Liver (tissue), 8 donors: ENCODE measurements at regions not wholly inside any gene's neighbourhood (a gene's known extent, or its start where the extent isn't known, plus 50 kb on each side); places are given as distances from the start of the nearest gene placed in this dataset.

Experiments
- DNase-seq: peaks from one replicate; pipeline ENCODE4 v3.0.0-alpha.2; 2017; ENCODE audit warnings: low spot score
- H3K27ac ChIP-seq, 2 donors: one replicate each; pipeline ENCODE4 v1.7.0; 2013; ENCODE audit warnings: inconsistent platforms in 2 of 2, low read length in 2 of 2, control low read depth in 1 of 2, low read depth in 1 of 2, mild to moderate bottlenecking in 1 of 2
- H3K27me3 ChIP-seq, 4 donors: one replicate each; pipeline versions ENCODE4 v1.6.1 to v1.7.0; 2013; ENCODE audit warnings: low read length in 3 of 4, inconsistent platforms in 1 of 4, mild to moderate bottlenecking in 1 of 4, moderate library complexity in 1 of 4; ENCODE audit not compliant: control insufficient read depth in 4 of 4, insufficient read depth in 4 of 4
- H3K36me3 ChIP-seq, 4 donors: one replicate each; pipeline versions ENCODE4 v1.6.1 to v1.7.0; 2013; ENCODE audit warnings: low read length in 3 of 4, mild to moderate bottlenecking in 3 of 4, low read depth in 1 of 4, moderate library complexity in 1 of 4; ENCODE audit not compliant: control insufficient read depth in 4 of 4, insufficient read depth in 3 of 4
- H3K4me1 ChIP-seq, 4 donors: one replicate each; pipeline versions ENCODE4 v1.6.1 to v1.7.0; 2013; ENCODE audit warnings: low read length in 3 of 4, mild to moderate bottlenecking in 3 of 4, moderate library complexity in 1 of 4; ENCODE audit not compliant: control insufficient read depth in 4 of 4, insufficient read depth in 4 of 4
- H3K4me3 ChIP-seq, 3 donors: one replicate each; pipeline versions ENCODE4 v1.6.1 to v1.7.0; 2013; ENCODE audit warnings: low read length in 3 of 3, control low read depth in 1 of 3, low read depth in 1 of 3, mild to moderate bottlenecking in 1 of 3
- H3K9ac ChIP-seq, 2 donors: one replicate each; pipeline ENCODE4 v1.7.0; 2013; ENCODE audit warnings: low read length in 2 of 2, mild to moderate bottlenecking in 2 of 2, moderate library complexity in 2 of 2, control low read depth in 1 of 2, low read depth in 1 of 2
- H3K9me3 ChIP-seq, 4 donors: one replicate each; pipeline versions ENCODE4 v1.6.1 to v1.7.0; 2013; ENCODE audit warnings: low read length in 3 of 4; ENCODE audit not compliant: control insufficient read depth in 4 of 4
- EGR1 ChIP-seq, 2 donors: IDR thresholded peaks; 2 replicates each; pipeline ENCODE4 v1.6.1; 2016 to 2018; ENCODE audit warnings: antibody characterized with exemption in 2 of 2, low read depth in 2 of 2
- FOXA1 ChIP-seq: IDR thresholded peaks from 2 replicates; pipeline ENCODE4 v1.6.1; 2016; ENCODE audit warnings: antibody characterized with exemption
- FOXA2 ChIP-seq: IDR thresholded peaks from 2 replicates; pipeline ENCODE4 v1.6.1; 2016; ENCODE audit warnings: antibody characterized with exemption
- GABPA ChIP-seq, 2 donors: IDR thresholded peaks in 1 of 2; conservative IDR thresholded peaks in 1 of 2; 2 replicates each; pipeline ENCODE4 v1.6.1; 2016; ENCODE audit warnings: antibody characterized with exemption in 2 of 2, mild to moderate bottlenecking in 1 of 2, moderate library complexity in 1 of 2
- HNF4A ChIP-seq, 2 donors: conservative IDR thresholded peaks; 2 replicates each; pipeline ENCODE4 v1.6.1; 2016; ENCODE audit warnings: antibody characterized with exemption in 2 of 2, mild to moderate bottlenecking in 2 of 2
- HNF4G ChIP-seq: IDR thresholded peaks from 2 replicates; pipeline ENCODE4 v1.6.1; 2016; ENCODE audit warnings: antibody characterized with exemption
- JUND ChIP-seq, 2 donors: IDR thresholded peaks; 2 replicates each; pipeline ENCODE4 v1.6.1; 2016; ENCODE audit warnings: antibody characterized with exemption in 2 of 2
- MAX ChIP-seq: IDR thresholded peaks from 2 replicates; pipeline ENCODE4 v1.6.1; 2016; ENCODE audit warnings: antibody characterized with exemption
- NR2F2 ChIP-seq: IDR thresholded peaks from 2 replicates; pipeline ENCODE4 v1.6.1; 2016; ENCODE audit warnings: antibody characterized with exemption
- RAD21 ChIP-seq, 2 donors: IDR thresholded peaks; 2 replicates each; pipeline ENCODE4 v1.6.1; 2016; ENCODE audit warnings: antibody characterized with exemption in 2 of 2, mild to moderate bottlenecking in 2 of 2
- RXRA ChIP-seq, 2 donors: IDR thresholded peaks; 2 replicates each; pipeline ENCODE4 v1.6.1; 2017 to 2018; ENCODE audit warnings: antibody characterized with exemption in 2 of 2, mild to moderate bottlenecking in 1 of 2
- SP1 ChIP-seq: IDR thresholded peaks from 2 replicates; pipeline ENCODE4 v1.6.1; 2018; ENCODE audit warnings: antibody characterized with exemption, mild to moderate bottlenecking
- TAF1 ChIP-seq: conservative IDR thresholded peaks from 2 replicates; pipeline ENCODE4 v1.6.1; 2016; ENCODE audit warnings: antibody characterized with exemption, mild to moderate bottlenecking
- YY1 ChIP-seq: IDR thresholded peaks from 2 replicates; pipeline ENCODE4 v1.6.1; 2016; ENCODE audit warnings: antibody characterized with exemption, mild to moderate bottlenecking
- WGBS: extraction: QIAGEN DNeasy Blood & Tissue Kit; methylation state at CpG from one replicate; pipeline ENCODE4 v1.1.7; 2013; 5-methylcytosine and 5-hydroxymethylcytosine counted together
- TF ChIP-seq, protein P1 (sequence below): IDR thresholded peaks from 2 replicates; pipeline ENCODE4 v1.6.1; 2016; ENCODE audit warnings: antibody characterized with exemption, mild to moderate bottlenecking
- TF ChIP-seq, protein P2 (sequence below): fragments of 150-350 bp; IDR thresholded peaks from 2 replicates; pipeline ENCODE4 v1.5.1; 2017; ENCODE audit warnings: improper control_type of control experiment, low read depth, low read length; ENCODE audit not compliant: missing input control
- TF ChIP-seq, protein P3 (sequence below): IDR thresholded peaks from 2 replicates; pipeline ENCODE4 v1.6.1; 2016; ENCODE audit warnings: antibody characterized with exemption
- TF ChIP-seq, protein P4 (sequence below): IDR thresholded peaks from 2 replicates; pipeline ENCODE4 v1.6.1; 2016; ENCODE audit warnings: antibody characterized with exemption
- donor health status: healthy.
- donor health status: healthy.
- donor health status: healthy.
- donor health status: healthy.
- donor health status: healthy.

DNA sequence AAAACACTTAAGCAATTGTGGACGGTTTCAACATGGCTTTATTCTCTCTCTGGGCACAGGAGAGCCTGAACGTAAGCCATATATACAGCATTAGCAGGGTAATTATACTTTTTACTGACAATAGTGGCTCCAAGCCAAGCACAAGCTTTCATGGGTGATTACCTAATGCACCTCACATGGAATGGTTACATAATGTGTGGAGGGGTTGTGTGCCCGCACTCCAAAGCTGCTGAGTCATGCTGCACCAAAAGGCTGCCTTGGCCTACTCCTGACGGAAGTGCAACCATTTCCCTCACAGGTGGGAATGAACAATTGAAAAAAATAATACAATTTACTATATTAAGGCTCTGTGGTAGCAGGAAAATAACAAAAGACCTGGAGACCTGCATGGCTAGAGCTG, 86.5 kb upstream of the ATP10B start (continued):
- TF ChIP-seq, protein P1, sequence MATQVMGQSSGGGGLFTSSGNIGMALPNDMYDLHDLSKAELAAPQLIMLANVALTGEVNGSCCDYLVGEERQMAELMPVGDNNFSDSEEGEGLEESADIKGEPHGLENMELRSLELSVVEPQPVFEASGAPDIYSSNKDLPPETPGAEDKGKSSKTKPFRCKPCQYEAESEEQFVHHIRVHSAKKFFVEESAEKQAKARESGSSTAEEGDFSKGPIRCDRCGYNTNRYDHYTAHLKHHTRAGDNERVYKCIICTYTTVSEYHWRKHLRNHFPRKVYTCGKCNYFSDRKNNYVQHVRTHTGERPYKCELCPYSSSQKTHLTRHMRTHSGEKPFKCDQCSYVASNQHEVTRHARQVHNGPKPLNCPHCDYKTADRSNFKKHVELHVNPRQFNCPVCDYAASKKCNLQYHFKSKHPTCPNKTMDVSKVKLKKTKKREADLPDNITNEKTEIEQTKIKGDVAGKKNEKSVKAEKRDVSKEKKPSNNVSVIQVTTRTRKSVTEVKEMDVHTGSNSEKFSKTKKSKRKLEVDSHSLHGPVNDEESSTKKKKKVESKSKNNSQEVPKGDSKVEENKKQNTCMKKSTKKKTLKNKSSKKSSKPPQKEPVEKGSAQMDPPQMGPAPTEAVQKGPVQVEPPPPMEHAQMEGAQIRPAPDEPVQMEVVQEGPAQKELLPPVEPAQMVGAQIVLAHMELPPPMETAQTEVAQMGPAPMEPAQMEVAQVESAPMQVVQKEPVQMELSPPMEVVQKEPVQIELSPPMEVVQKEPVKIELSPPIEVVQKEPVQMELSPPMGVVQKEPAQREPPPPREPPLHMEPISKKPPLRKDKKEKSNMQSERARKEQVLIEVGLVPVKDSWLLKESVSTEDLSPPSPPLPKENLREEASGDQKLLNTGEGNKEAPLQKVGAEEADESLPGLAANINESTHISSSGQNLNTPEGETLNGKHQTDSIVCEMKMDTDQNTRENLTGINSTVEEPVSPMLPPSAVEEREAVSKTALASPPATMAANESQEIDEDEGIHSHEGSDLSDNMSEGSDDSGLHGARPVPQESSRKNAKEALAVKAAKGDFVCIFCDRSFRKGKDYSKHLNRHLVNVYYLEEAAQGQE = no peak
- TF ChIP-seq RAD21 (IDR thresholded peaks at IDR 0.05) = no peak

DNA sequence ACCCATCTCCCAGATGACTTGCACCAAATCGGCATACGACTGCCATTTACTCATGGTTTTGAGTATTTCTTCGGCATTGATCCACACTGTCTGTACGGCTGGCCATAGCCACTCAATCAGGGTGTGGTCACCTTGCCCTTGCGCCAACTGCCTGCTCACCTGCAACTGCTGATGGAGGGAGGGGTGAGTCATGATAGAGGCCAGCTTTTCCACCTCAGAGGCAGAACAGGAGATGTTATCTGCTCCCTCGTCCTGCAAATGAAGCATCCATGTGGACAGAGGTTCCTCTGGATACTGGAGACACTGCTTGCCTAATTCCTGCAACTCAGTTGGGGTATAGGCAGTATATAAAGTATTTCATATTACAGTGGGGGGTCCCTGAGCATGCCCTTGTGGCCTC, 85.6 kb upstream of the ATP10B start:
- no peak overlapping the region for H3K27ac ChIP-seq
- H3K4me1 ChIP-seq = no peaks in the 10 kb centered on the region
- no peak overlapping the region for H3K4me3 ChIP-seq
- TF ChIP-seq, protein P2, sequence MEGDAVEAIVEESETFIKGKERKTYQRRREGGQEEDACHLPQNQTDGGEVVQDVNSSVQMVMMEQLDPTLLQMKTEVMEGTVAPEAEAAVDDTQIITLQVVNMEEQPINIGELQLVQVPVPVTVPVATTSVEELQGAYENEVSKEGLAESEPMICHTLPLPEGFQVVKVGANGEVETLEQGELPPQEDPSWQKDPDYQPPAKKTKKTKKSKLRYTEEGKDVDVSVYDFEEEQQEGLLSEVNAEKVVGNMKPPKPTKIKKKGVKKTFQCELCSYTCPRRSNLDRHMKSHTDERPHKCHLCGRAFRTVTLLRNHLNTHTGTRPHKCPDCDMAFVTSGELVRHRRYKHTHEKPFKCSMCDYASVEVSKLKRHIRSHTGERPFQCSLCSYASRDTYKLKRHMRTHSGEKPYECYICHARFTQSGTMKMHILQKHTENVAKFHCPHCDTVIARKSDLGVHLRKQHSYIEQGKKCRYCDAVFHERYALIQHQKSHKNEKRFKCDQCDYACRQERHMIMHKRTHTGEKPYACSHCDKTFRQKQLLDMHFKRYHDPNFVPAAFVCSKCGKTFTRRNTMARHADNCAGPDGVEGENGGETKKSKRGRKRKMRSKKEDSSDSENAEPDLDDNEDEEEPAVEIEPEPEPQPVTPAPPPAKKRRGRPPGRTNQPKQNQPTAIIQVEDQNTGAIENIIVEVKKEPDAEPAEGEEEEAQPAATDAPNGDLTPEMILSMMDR = no peak
- no peak for TF ChIP-seq TAF1
- TF ChIP-seq, protein P3, sequence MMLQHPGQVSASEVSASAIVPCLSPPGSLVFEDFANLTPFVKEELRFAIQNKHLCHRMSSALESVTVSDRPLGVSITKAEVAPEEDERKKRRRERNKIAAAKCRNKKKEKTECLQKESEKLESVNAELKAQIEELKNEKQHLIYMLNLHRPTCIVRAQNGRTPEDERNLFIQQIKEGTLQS = no peak
- TF ChIP-seq, protein P4, sequence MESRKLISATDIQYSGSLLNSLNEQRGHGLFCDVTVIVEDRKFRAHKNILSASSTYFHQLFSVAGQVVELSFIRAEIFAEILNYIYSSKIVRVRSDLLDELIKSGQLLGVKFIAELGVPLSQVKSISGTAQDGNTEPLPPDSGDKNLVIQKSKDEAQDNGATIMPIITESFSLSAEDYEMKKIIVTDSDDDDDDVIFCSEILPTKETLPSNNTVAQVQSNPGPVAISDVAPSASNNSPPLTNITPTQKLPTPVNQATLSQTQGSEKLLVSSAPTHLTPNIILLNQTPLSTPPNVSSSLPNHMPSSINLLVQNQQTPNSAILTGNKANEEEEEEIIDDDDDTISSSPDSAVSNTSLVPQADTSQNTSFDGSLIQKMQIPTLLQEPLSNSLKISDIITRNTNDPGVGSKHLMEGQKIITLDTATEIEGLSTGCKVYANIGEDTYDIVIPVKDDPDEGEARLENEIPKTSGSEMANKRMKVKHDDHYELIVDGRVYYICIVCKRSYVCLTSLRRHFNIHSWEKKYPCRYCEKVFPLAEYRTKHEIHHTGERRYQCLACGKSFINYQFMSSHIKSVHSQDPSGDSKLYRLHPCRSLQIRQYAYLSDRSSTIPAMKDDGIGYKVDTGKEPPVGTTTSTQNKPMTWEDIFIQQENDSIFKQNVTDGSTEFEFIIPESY = no peak
- TF ChIP-seq RXRA (IDR thresholded peaks at IDR 0.05) = no peak
- TF ChIP-seq RAD21 (IDR thresholded peaks at IDR 0.05) = no peak
- TF ChIP-seq GABPA (IDR thresholded peaks at IDR 0.05 in 1 of 2, conservative IDR thresholded peaks at IDR 0.05 in 1 of 2) = no peak
- no peak for TF ChIP-seq MAX
- no peak for TF ChIP-seq HNF4A (conservative IDR thresholded peaks at IDR 0.05)
- TF ChIP-seq FOXA1 = no peak
- TF ChIP-seq YY1 = no peak
- TF ChIP-seq FOXA2 = no peak
- no peak for TF ChIP-seq HNF4G
- no peak for TF ChIP-seq NR2F2
- no peak for TF ChIP-seq EGR1 (IDR thresholded peaks at IDR 0.05; ENCODE audit: low read depth in 2 of 2)
- no peak for TF ChIP-seq SP1
- TF ChIP-seq JUND (IDR thresholded peaks at IDR 0.05) = no peak
- TF ChIP-seq, protein P1 = no peak
- H3K36me3 ChIP-seq = no peaks in the 10 kb centered on the region
- H3K9me3 ChIP-seq = peaks cover 0 to 2% (median 0%) of the 10 kb centered on the region in 4 donors
- H3K27me3 ChIP-seq = no peaks in the 10 kb centered on the region
- H3K9ac ChIP-seq = no peak overlapping the region
- no peak for DNase-seq
- WGBS = 92% methylated on average over 6 of the region's 6 CpGs
